Right ventricle myocardium inferior (tissue), 1 donor: ENCODE measurements at regions not wholly inside any gene's neighbourhood (a gene's known extent, or its start where the extent isn't known, plus 50 kb on each side); places are given as distances from the start of the nearest gene placed in this dataset.

Source experiments
- ATAC-seq: fragments of 200-7000 bp; cut with Tn5 transposase; one replicate; pipeline ENCODE4 v1.9.1; 2020; ENCODE audit warnings: mild to moderate bottlenecking, moderate library complexity
- DNase-seq: peaks from one replicate; pipeline ENCODE4 v3.0.0; 2021; ENCODE audit errors: missing footprints
- intact Hi-C: fragments of 100-400 bp; cut with DNase I; formaldehyde crosslinking; loops from one replicate; pipeline ENCODE4 v1.11.0; 2022
- donor health status: DM: no; HTN: yes; CAD: no; lungs with severe emphysema.

DNA sequence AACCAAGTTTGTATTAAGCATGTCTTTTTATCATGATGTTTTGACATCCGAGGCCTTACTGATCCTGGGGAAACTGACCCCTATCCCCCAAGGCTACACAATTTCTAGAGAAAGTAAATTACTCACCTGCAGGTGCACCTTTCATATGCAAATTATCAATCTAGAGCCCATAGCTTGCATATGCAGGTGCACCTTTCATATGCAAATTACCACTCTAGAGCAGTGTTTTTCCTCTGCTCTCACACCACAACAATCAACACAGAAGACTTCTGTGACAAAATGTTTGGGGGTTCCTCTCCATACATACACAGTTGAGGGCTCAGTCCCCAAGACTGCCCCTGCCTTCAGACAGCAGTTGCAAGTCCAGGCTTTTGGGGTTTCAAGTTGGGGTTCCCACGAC is 203.7 kb upstream of the RORB start:
- DNase-seq (no peak), ATAC-seq (no peak)
- intact Hi-C loops: no loop called here

DNA sequence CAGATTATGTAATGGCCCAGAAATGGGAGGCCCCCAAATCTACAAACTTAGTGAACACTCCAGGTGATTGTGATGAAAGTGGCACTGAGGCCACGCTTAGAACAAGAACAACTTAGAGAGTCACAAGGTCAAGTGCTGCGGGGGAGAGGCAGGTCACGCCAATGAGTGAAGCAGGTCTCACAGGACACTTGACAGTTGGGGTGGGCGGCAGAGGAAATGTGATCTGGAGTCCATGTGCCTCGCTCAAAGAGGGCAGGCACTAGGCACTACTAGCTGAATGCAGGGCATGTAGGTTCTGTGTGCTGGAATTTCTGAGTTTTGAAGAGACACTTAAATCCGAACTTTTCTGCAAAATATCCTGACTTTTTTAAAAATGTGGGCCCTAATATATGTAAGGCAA is 193.2 kb upstream of the RORB start:
- ATAC-seq (no peak), DNase-seq (no peak)
- intact Hi-C loops: no loop called here

DNA sequence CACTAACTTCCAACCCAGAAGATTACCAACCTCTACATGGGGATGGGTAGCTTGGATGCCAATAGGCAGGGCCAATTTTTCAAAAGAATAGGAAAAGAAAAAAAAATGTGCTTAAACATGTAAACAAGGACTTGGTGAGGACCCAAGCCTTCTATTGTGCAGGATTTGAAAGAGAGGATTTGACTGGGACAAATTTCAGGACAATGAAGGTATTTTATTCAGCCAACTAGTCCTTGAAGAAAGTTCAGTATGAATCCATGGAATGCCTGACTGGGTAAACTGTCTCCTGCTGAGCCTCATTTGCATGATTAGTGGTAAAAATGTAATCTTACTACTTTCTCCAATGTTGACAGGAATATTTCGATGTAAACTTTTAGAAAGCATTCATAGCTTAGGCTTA is 192.5 kb upstream of the RORB start:
- intact Hi-C loops: no loop called here
- no peak for ATAC-seq

DNA sequence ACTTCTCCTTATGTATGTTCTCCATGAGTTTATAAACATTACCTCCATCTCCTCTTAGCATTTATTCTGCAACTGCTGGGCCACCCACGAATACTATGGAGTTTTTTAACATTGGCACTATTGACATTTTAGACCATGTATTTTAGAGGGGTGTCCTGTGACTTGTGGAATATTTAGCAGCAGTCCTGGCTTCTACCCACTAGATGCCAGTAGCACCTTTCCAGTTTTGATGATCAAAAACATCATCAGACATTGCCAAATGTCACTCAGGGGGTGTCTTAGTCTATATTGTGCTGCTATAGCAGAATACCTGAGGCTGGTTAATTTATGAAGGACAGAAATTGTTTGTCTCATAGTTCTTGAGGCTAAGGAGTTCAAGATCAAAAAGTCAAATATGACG is 187.5 kb upstream of the RORB start:
- intact Hi-C loops: loop anchor here (5.0 kb wide), 1 partner anchor 263 kb away; no protein-coding TSS in a partner anchor
- no peak for DNase-seq
- no peak for ATAC-seq

More for the DNA sequence above, 192.5 kb upstream of the RORB start:
- DNase-seq: no peak

DNA sequence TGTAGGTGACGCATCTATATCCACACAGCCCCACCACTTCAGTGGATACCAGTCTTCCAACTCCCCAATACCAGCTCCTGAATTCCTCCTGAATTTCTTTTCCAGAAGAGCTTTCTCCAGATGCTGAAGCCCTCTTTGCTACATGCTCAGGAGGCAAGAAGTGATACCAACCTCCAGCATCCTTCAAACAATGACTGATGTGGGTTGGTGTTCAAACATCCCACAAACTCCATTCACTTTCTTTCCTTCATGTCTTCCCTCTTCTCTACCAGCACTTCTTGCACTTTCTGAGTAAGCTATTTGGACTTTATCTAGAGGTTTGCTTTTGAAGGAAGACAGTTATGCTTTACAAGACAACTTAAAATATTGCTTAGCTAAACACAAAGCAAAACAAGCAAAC is 179.9 kb upstream of the RORB start:
- intact Hi-C loops: no loop called here
- DNase-seq: no peak
- no peak for ATAC-seq

DNA sequence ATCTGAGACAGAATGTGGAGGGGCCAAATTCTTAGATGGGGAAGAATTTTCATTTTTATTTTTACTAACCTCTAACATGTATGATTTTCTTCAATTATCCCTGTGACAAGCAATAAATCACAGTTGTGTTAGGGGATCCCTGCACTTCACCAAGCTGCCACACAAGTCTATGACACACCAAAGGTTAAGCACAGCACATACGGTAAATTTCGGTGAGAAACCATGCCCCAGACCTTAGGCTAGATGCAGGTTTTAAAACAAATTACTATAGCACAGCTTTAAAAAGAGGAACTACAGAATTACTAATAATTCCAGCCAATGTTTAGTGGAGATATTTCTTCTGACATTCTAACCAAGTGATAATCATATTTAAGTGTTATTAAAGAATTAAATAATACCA is 175.7 kb upstream of the RORB start:
- DNase-seq: no peak
- intact Hi-C loops: no loop called here

DNA sequence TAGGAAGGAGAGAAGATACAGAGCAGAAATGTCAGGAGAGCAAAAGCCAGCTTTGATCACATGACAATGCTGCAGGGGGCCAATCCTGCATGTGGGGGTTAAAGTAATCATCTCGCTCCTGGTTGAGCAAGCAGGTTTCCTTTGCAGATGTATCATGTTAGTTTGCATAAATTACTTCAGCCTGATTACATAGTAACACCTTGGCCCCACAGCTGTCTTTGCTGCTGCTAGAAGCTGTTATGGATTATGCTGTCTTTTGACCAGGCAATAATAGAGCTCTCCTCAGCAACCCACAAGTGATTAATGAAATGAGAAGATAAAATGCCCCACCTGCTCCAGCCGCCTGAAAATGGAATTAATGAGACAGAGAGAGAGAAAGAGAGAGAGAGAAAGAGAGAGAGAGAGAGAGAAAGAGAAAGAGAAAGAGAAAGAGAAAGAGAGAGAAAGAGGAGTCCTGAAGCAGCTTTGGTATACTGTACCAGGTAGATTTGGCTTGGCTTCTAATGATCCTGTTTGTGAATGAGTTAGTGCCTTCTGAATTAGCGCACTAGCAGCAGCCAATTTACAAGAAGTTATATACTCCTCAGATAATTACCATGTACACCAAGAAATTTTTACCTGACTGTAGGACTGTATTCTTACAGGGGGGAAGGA is 174.3 kb upstream of the RORB start:
- DNase-seq: no peak
- ATAC-seq: no peak
- intact Hi-C loops: no loop called here

More for the DNA sequence above, 175.7 kb upstream of the RORB start:
- ATAC-seq: no peak

DNA sequence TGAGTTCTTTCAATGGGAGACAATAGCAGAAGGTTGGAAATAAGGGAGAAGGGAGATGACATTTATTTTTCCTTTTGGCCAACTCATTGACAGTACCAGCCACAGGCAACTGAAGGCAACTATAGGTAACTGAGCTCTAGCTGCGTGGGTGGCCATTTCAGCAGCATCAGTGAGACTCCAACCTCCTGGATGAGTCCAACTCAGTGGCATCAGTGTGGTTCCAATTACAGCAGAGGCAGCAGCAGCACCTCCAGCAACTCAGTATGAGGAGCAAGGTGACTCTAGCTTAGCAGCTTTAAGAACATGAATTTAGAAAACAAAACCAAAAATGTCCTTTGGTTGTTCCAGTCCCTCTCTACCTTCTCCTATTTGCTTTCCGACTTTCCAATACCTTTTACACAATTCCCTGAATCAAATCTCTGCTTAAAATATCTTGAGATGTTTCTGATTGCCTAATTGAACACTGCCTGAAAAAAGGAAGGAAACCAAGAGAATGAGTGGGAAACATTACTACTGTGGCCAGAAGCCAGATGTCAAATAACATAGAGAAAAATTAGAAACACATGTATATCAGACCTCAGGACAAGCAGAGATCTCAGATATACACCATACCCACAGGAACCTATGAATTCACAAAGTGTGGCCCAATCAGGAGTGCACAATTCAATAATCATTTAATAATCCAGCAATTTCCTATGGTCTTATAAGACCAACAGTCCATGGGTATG is 166.5 kb upstream of the RORB start:
- intact Hi-C loops: no loop called here
- ATAC-seq (no peak), DNase-seq (no peak)

DNA sequence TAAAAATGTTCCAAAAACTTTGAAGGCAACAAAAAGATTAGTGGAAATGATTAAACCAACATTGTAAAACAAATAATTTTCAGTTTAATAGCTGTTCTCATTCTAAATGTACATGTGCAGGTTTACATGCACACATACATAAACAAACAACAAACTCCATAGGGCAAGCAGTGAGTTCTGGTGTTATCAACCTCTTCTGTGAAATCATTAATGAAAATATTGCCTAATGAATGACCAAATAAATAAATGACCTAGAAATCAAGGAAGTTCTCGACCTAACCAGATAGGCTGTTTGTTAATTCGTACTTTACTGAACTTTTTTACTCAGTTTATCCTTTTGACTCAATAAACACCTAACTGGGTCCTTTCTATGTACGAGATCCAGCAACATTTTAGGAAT is 165.5 kb upstream of the RORB start:
- intact Hi-C loops: no loop called here
- DNase-seq (no peak), ATAC-seq (no peak)

DNA sequence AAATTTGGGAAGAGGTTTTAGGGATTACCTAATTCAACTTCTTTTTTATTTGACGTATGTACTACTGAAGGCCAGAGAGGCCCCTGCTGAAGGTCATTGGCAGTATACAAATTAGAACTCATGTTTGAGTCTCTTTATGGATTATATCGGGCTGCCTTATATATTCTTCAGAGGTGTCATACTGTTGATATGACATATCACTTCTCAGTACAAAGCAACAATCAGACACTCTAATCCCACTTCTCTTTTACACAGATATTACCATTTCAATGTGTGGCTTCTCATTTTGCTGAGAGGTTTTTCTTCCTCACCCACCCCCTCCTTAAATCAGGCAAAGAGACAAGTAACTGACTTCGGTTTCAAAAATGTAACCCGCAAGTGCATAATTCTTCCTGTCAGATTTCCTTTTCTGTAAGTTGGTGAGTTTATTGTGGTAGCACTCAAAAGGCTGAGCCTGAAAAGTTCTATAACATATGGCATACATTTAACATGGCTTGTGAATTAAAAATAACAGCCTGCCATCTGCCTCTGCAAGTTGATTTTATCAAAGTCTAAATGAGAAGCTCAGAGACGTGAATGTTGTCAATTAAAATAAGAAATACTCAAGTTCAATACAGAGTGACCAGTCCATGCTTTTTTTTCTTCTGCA is 163.6 kb upstream of the RORB start:
- DNase-seq (no peak), ATAC-seq (no peak)
- intact Hi-C loops: no loop called here

DNA sequence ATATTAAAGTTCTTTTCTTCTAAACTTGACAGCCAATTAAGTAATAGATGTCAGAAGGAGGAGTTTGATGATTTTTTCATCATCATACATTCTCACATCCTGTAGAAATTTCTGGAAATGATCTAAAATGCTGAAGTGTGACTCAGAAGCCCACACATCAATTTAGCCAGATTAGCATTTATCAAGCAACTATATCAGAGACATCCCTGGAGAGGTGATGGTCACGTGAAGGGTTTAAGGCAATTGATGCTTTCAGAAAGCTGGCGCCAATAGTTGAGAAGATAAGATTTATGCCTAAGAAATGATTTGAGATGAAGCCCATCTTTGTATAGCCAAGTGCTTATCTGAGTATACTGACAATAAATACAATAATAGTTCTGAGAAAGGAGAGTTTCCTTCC is 162.9 kb upstream of the RORB start:
- DNase-seq (no peak), ATAC-seq (no peak)
- intact Hi-C loops: no loop called here

DNA sequence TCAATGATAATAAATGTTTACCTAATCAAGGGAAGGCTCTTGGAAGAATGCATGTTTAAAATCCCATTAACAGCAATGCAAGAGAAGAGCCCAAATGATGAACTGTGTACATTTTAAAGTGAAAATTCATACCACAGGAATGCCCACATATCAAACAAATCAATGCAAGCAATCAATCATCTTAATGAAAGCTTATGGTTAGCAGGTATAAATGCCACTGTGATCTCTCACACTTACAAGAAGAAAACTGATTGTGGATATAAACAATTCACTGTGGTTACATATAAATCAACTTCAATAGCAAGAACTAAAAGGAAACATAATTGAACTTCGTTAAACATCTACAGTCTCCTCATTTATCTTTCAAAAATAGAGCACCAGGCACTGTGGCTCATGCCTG is 161.0 kb upstream of the RORB start:
- no peak for ATAC-seq
- intact Hi-C loops: no loop called here
- no peak for DNase-seq

DNA sequence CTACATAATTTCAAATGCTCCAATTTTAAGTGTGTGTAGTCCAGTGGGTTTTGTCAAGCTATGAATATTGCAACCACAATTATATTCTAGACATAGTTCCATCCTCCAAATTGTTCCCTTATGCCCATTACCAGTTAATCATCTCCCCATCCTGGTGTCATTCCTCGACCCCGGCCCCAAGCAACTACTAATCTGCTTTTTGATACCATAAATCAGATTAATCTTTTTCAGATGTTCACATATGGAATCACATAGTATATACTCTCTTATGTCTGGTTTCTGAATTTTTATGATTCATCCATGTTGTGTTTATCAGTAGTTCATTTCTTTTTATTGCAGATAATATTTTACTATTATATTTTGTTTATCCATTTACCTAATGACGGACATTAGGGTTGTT is 148.4 kb upstream of the RORB start:
- no peak for ATAC-seq
- intact Hi-C loops: no loop called here
- no peak for DNase-seq

DNA sequence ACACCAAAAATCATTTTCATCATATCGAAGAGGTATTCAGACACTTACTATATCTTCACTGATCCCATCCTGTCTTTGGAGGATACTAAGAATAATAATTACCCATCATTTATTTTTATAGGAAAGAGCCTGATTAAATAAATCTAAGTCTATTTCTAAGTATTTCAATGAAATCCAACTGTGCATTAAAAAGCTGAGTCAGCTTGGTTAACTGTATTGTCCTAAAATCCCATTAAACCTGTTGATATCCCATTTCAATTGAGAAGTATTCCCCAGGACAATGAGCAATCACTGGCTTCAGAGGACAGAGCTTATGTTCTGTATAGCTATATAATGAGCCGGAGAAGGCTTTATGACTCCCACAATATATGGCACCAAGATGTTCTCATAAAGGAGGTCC is 142.0 kb upstream of the RORB start:
- ATAC-seq (no peak), DNase-seq (no peak)
- intact Hi-C loops: no loop called here

DNA sequence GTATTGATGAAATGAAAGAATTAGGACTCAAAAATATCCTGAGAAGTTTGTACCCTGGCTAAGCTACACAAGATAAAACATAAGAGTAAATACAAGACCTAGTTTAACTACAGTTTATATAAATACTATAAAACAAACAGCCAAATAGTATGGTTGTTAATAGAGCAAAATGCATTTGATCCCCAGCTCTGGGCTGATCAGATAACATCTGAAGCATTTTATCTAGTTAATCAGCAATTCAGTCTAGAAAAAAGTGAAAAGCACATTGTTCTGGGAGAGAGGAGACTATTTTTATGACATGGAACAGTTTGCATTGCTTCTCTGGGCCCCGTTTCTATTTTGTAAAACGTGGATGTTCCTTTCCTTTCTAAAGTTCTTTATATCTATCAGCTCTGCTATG is 139.6 kb upstream of the RORB start:
- ATAC-seq (no peak), DNase-seq (no peak)
- intact Hi-C loops: no loop called here

DNA sequence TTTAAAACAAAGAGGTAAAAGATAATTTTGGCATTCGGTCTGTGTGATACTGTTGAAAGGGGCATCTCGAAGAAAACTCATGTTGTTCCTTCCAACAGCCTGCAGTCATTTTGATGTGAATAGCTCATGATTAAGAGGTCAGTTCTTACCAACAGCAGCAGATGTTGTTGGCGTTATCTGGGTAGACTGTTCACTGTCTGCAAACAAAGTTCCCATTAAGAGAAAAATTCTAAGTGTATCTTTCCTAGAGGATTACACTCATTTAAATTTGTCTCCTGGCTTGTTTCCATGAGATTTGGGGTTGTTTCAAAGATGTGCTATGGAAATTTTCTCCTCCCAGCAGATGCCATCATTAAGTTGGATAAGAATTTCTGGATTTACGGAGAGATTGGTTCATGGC is 138.2 kb upstream of the RORB start:
- DNase-seq (no peak), ATAC-seq (no peak)
- intact Hi-C loops: no loop called here

DNA sequence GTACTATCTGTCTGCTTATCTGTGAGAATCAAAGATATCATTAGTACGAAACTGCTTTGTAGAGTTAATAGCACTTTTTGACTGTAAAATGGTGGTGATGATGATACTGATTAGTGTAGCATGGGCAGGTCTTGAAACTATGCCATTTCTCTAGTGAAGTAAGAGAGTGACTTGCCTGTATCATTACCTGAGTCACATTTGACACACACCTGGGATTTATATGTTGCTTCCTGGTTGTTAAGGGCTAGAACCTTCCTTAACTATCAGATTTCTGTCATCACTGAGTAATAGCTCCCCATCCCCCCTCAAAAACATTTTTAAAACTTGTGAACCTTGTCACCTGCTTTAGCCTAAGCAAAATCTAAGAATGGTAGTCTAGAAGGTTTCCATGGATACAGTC is 135.6 kb upstream of the RORB start:
- DNase-seq (no peak), ATAC-seq (no peak)
- intact Hi-C loops: no loop called here

DNA sequence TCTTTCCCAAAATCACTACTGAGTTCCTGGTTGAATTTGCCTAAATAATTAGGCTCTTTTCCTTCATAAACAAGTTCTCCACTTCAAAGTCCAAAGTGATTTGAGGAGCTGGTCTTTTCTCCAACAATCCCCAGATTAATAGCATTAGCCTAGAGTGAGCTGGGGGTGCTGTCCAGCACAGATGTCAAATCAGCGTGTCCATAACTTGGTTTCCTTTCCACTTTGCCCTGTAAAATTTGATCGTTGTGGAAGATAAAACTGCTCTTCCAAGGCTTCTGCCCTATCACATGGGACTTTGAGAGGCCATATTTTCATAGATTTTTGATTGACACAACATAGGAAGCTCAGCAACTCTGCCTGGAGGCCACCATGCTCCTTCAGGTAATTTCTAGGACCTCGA is 134.7 kb upstream of the RORB start:
- ATAC-seq: no peak

DNA sequence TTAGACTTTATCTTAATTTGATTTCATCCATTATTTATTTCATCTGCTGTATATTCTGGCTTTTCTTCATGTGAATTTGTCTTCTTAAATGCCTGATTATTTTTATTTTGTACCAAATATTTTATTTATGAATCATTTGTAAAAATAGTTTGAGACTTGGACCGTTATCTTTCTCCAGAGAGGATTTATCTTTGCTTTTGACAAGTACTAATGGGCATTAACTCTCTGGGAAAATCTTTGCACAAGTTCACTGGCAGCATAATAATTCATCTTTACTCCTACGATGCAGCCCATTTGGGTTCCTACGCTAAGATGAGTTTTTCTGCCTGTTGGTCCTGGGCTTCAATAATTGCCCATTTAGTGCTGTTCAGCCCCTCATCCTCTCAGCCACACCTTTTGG is 131.0 kb upstream of the RORB start:
- ATAC-seq (no peak), DNase-seq (no peak)
- intact Hi-C loops: no loop called here

More for the DNA sequence above, 134.7 kb upstream of the RORB start:
- no peak for DNase-seq
- intact Hi-C loops: no loop called here

DNA sequence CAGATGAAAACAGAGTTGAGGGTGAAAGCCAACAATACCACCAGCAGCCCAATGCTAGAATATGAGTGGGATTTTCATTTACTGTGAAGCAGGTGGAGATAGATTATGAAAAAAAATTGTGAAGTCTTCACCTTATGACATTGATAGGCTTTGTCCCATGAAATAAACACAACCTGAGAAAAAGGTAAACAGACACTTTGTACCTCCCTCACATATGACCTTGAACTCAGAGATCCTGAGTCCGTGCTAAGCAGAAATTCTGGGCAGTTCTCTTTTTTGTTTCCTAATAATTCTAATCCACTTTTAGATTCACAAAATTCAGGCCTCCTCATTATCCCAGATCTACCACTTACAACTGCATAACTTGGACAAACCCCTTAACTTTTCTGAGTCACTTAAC is 127.3 kb upstream of the RORB start:
- ATAC-seq (no peak), DNase-seq (no peak)
- intact Hi-C loops: no loop called here
